MV-4-11 (cell line): ENCODE measurements at regions not wholly inside any gene's neighbourhood (a gene's known extent, or its start where the extent isn't known, plus 50 kb on each side); places are given as distances from the start of the nearest gene placed in this dataset.
"Not testable (repeated sequence)": the region's sequence is repeated elsewhere in the genome, so short reads cannot be mapped to it uniquely, and the experiment has no call there.

Experiments
- DNase-seq: peaks from one replicate; lab custom pipeline; 2025; lab: John Stamatoyannopoulos, UW

GRCh38 chrX:34270434-34270833 is 138.3 kb upstream of the FAM47A start:
- no peak for DNase-seq

GRCh38 chrX:34238896-34239295 is 106.8 kb upstream of the FAM47A start:
- DNase-seq: no peak

GRCh38 chrX:34230156-34230555 is 98.0 kb upstream of the FAM47A start:
- DNase-seq: not testable (repeated sequence)

GRCh38 chrX:34227804-34228203 is 95.7 kb upstream of the FAM47A start:
- no peak for DNase-seq

- DNase-seq: no peak
These were observed 91.5 kb upstream of the FAM47A start for GRCh38 chrX:34223574-34223973.

GRCh38 chrX:34218063-34218462 is 85.9 kb upstream of the FAM47A start:
- DNase-seq: peak; percentile 88

- DNase-seq: no peak
These were observed 65.8 kb upstream of the FAM47A start for GRCh38 chrX:34197946-34198345.
